A673 (cell line): ENCODE measurements at regions not wholly inside any gene's neighbourhood (a gene's known extent, or its start where the extent isn't known, plus 50 kb on each side); places are given as distances from the start of the nearest gene placed in this dataset.

ENCODE experiments used
- EZH2 ChIP-seq: fragments of 200-600 bp; sonication (generic); IDR thresholded peaks from 2 replicates; pipeline ENCODE4 v1.6.1; 2017; ENCODE audit warnings: borderline replicate concordance, low read depth, mild to moderate bottlenecking, mixed read lengths, antibody characterized with exemption, low read length; ENCODE audit not compliant: poor library complexity, severe bottlenecking
- TF ChIP-seq, protein P1 (sequence below): fragments of 300-800, 200-600 bp; sonication (generic); conservative IDR thresholded peaks from 2 replicates; pipeline ENCODE4 v1.5.1; 2017; ENCODE audit warnings: low read depth, mild to moderate bottlenecking, antibody characterized with exemption, low read length, moderate library complexity, mixed read lengths

- TF ChIP-seq, protein P1, sequence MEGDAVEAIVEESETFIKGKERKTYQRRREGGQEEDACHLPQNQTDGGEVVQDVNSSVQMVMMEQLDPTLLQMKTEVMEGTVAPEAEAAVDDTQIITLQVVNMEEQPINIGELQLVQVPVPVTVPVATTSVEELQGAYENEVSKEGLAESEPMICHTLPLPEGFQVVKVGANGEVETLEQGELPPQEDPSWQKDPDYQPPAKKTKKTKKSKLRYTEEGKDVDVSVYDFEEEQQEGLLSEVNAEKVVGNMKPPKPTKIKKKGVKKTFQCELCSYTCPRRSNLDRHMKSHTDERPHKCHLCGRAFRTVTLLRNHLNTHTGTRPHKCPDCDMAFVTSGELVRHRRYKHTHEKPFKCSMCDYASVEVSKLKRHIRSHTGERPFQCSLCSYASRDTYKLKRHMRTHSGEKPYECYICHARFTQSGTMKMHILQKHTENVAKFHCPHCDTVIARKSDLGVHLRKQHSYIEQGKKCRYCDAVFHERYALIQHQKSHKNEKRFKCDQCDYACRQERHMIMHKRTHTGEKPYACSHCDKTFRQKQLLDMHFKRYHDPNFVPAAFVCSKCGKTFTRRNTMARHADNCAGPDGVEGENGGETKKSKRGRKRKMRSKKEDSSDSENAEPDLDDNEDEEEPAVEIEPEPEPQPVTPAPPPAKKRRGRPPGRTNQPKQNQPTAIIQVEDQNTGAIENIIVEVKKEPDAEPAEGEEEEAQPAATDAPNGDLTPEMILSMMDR = no peak
- TF ChIP-seq EZH2 = no peak
Measured at GRCh38 chr1:188394677-188395076, 1565.9 kb downstream of the PLA2G4A start.
